ENCODE measurements at regions not wholly inside any gene's neighbourhood (a gene's known extent, or its start where the extent isn't known, plus 50 kb on each side); places are given as distances from the start of the nearest gene placed in this dataset.
A peak's percentile ranks its signal among the peaks of the same experiment; 100 is the strongest.
"Not testable (repeated sequence)": the region's sequence is repeated elsewhere in the genome, so short reads cannot be mapped to it uniquely, and the experiment has no call there.

- ATAC-seq; H3K27ac Mint-ChIP-seq; DNase-seq (ENCODE audit: low spot score in 2 of 2): not testable (repeated sequence)
- Mint-ChIP-seq H3K9me3 (peaks cover 10 to 11% of the 10 kb centered on the region in 2 donors), H3K36me3 (peaks cover 14 to 19% of the 10 kb centered on the region in 2 donors)
These were observed 124.9 kb downstream of the CRYBB2 start for GRCh38 chr22:25344366-25344765.

GRCh38 chr22:25346859-25347751, 127.7 kb downstream of the CRYBB2 start:
- Mint-ChIP-seq H3K9me3 (peaks cover 4 to 6% of the 10 kb centered on the region in 2 donors), H3K27ac (peak overlapping the region in 1 of 2 donors; percentile 3), H3K36me3 (peaks cover 21 to 28% of the 10 kb centered on the region in 2 donors)
- DNase-seq (ENCODE audit: low spot score in 2 of 2) (peak in 1 of 2 donors; percentile 50), ATAC-seq (no peak)

GRCh38 chr22:25347752-25348102, 128.3 kb downstream of the CRYBB2 start:
- DNase-seq (ENCODE audit: low spot score in 2 of 2) (no peak), ATAC-seq (no peak)
- Mint-ChIP-seq H3K27ac (peak overlapping the region in 1 of 2 donors; percentile 3), H3K36me3 (peaks cover 21 to 34% of the 10 kb centered on the region in 2 donors), H3K9me3 (peaks cover 4 to 6% of the 10 kb centered on the region in 2 donors)

GRCh38 chr22:25348391-25348790, 129.0 kb downstream of the CRYBB2 start:
- peaks cover 4% of the 10 kb centered on the region in 2 donors for H3K9me3 Mint-ChIP-seq
- peaks cover 19 to 34% of the 10 kb centered on the region in 2 donors for H3K36me3 Mint-ChIP-seq
- ATAC-seq (no peak), DNase-seq (ENCODE audit: low spot score in 2 of 2) (peak in 1 of 2 donors; percentile 7)
- no peak overlapping the region for H3K27ac Mint-ChIP-seq

GRCh38 chr22:25348996-25349395, 129.6 kb downstream of the CRYBB2 start:
- not testable (repeated sequence) for H3K27ac Mint-ChIP-seq, ATAC-seq, H3K9me3 Mint-ChIP-seq
- H3K36me3 Mint-ChIP-seq: peaks cover 14 to 34% of the 10 kb centered on the region in 2 donors
- DNase-seq (ENCODE audit: low spot score in 2 of 2): peak in 1 of 2 donors; percentile 21

- peak in 1 of 2 donors; percentile 40 for DNase-seq (ENCODE audit: low spot score in 2 of 2)
- Mint-ChIP-seq H3K27ac (no peak overlapping the region), H3K9me3 (no peaks in the 10 kb centered on the region), H3K36me3 (peaks cover 14 to 42% of the 10 kb centered on the region in 2 donors)
- no peak for ATAC-seq
These were observed 131.1 kb downstream of the CRYBB2 start for GRCh38 chr22:25350551-25350971.

- Mint-ChIP-seq H3K9me3 (no peaks in the 10 kb centered on the region), H3K27ac (no peak overlapping the region), H3K36me3 (peaks cover 6 to 37% of the 10 kb centered on the region in 2 donors)
- no peak for ATAC-seq
- peak in 1 of 2 donors; percentile 28 for DNase-seq (ENCODE audit: low spot score in 2 of 2)
These were observed 132.3 kb downstream of the CRYBB2 start for GRCh38 chr22:25351631-25352293.

GRCh38 chr22:25352294-25352680, 132.8 kb downstream of the CRYBB2 start:
- Mint-ChIP-seq H3K36me3 (peaks cover 6 to 37% of the 10 kb centered on the region in 2 donors), H3K27ac (no peak overlapping the region), H3K9me3 (no peaks in the 10 kb centered on the region)
- DNase-seq (ENCODE audit: low spot score in 2 of 2) (peak in 1 of 2 donors; percentile 25), ATAC-seq (no peak)

GRCh38 chr22:25353516-25354445, 134.3 kb downstream of the CRYBB2 start:
- Mint-ChIP-seq H3K36me3 (peaks cover 6 to 37% of the 10 kb centered on the region in 2 donors), H3K27ac (peak overlapping the region in 1 of 2 donors; percentile 81), H3K9me3 (no peaks in the 10 kb centered on the region)
- ATAC-seq (no peak), DNase-seq (ENCODE audit: low spot score in 2 of 2) (peak in 1 of 2 donors; percentile 14)

- DNase-seq (ENCODE audit: low spot score in 2 of 2) (peak in 1 of 2 donors; percentile 30), ATAC-seq (no peak)
- Mint-ChIP-seq H3K36me3 (peaks cover 6 to 36% of the 10 kb centered on the region in 2 donors), H3K27ac (no peak overlapping the region), H3K9me3 (no peaks in the 10 kb centered on the region)
These were observed 135.0 kb downstream of the CRYBB2 start for GRCh38 chr22:25354456-25354855.

- H3K27ac Mint-ChIP-seq: no peak overlapping the region
- no peak for ATAC-seq
- H3K36me3 Mint-ChIP-seq: peaks cover 0 to 21% of the 10 kb centered on the region in 2 donors
- H3K9me3 Mint-ChIP-seq: no peaks in the 10 kb centered on the region
- peak in 1 of 2 donors; percentile 39 for DNase-seq (ENCODE audit: low spot score in 2 of 2)
These were observed 137.7 kb downstream of the CRYBB2 start for GRCh38 chr22:25357132-25357455.

GRCh38 chr22:25357606-25358420, 138.4 kb downstream of the CRYBB2 start:
- Mint-ChIP-seq H3K27ac (peak overlapping the region; percentile 50 to 63), H3K36me3 (peaks cover 0 to 15% of the 10 kb centered on the region in 2 donors), H3K9me3 (no peaks in the 10 kb centered on the region)
- DNase-seq (ENCODE audit: low spot score in 2 of 2) (peak in 1 of 2 donors; percentile 42), ATAC-seq (no peak)

GRCh38 chr22:25358421-25359170, 139.2 kb downstream of the CRYBB2 start:
- H3K9me3 Mint-ChIP-seq: no peaks in the 10 kb centered on the region
- ATAC-seq (no peak), DNase-seq (ENCODE audit: low spot score in 2 of 2) (peak in 1 of 2 donors; percentile 41)
- H3K27ac Mint-ChIP-seq: peak overlapping the region in 1 of 2 donors; percentile 63
- H3K36me3 Mint-ChIP-seq: peaks cover 0 to 12% of the 10 kb centered on the region in 2 donors

GRCh38 chr22:25359601-25360261, 140.3 kb downstream of the CRYBB2 start:
- ATAC-seq (no peak), DNase-seq (ENCODE audit: low spot score in 2 of 2) (peak in 1 of 2 donors; percentile 33)
- Mint-ChIP-seq H3K9me3 (no peaks in the 10 kb centered on the region), H3K36me3 (peaks cover 0 to under 1% of the 10 kb centered on the region in 2 donors), H3K27ac (no peak overlapping the region)
